Transverse colon (tissue), 4 donors: ENCODE measurements at regions not wholly inside any gene's neighbourhood (a gene's known extent, or its start where the extent isn't known, plus 50 kb on each side); places are given as distances from the start of the nearest gene placed in this dataset.

Source experiments
- DNase-seq: peaks from one replicate; pipeline ENCODE4 v3.0.0-alpha.2; 2019
- H3K27ac ChIP-seq, 4 donors: fragments of 200-600 bp; sonication (generic); 2 replicates each; pipeline ENCODE4 v1.5.1; 2016 to 2018; ENCODE audit warnings: inconsistent platforms in 4 of 4
- H3K27me3 ChIP-seq: fragments of 200-600 bp; sonication (generic); 2 replicates; pipeline ENCODE4 v1.5.1; 2017; ENCODE audit warnings: inconsistent platforms
- H3K36me3 ChIP-seq, 4 donors: fragments of 200-600 bp; sonication (generic); 2 replicates each; pipeline ENCODE4 v1.5.1; 2017 to 2019; ENCODE audit warnings: inconsistent platforms in 4 of 4
- H3K4me1 ChIP-seq, 4 donors: fragments of 200-600 bp; sonication (generic); 2 replicates each; pipeline ENCODE4 v1.5.1; 2017 to 2020; ENCODE audit warnings: inconsistent platforms in 4 of 4
- H3K4me3 ChIP-seq, 4 donors: fragments of 200-600 bp; sonication (generic); 1 replicate in 1 of 4; 2 replicates in 3 of 4; pipeline versions ENCODE4 v1.5.1 to v1.6.1; 2017 to 2019; ENCODE audit warnings: inconsistent platforms in 4 of 4
- H3K9me3 ChIP-seq, 2 donors: fragments of 200-600 bp; sonication (generic); 2 replicates each; pipeline ENCODE4 v1.5.1; 2017 to 2019; ENCODE audit warnings: inconsistent platforms in 2 of 2
- CTCF ChIP-seq, 5 experiments: fragments of 200-600 bp in 3 of 5; fragments of 450-650 bp in 2 of 5; sonication (generic) in 3 of 5; IDR thresholded peaks; 1 replicate in 2 of 5; 2 replicates in 3 of 5; pipeline ENCODE4 v1.5.1; 2016 to 2017; ENCODE audit warnings: antibody characterized with exemption in 5 of 5, inconsistent platforms in 3 of 5, mild to moderate bottlenecking in 2 of 5, moderate library complexity in 1 of 5
- EP300 ChIP-seq: sonication (generic); formaldehyde crosslinking; IDR thresholded peaks from one replicate; pipeline ENCODE4 v1.6.1; 2017; ENCODE audit warnings: antibody characterized with exemption, low read depth
- POLR2A ChIP-seq: fragments of 450-650 bp; IDR thresholded peaks from one replicate; pipeline ENCODE4 v1.6.1; 2016; ENCODE audit warnings: antibody characterized with exemption, mild to moderate bottlenecking, moderate library complexity
- POLR2AphosphoS5 ChIP-seq, 3 donors: sonication (generic); formaldehyde crosslinking; IDR thresholded peaks; one replicate each; pipeline ENCODE4 v1.6.1; 2016; ENCODE audit warnings: antibody characterized with exemption in 3 of 3
- WGBS, 2 donors: methylation state at CpG; one replicate each; pipeline ENCODE4 v1.1.5; 2018; ENCODE audit warnings: low coverage in 1 of 2; 5-methylcytosine and 5-hydroxymethylcytosine counted together
- in situ Hi-C, 4 donors: fragments of 200-750 bp; cut with MboI; loops; one replicate each; pipeline versions ENCODE4 v1.15.0 to v1.15.1; 2017; ENCODE audit warnings: low sequenced_read_pairs in 3 of 4, low pct_ligation_motif_present in 1 of 4, low pct_unique_long_range_greater_than_20kb in 1 of 4
- intact Hi-C: fragments of 100-400 bp; cut with DNase I; formaldehyde crosslinking; loops from one replicate; pipeline ENCODE4 v1.15.1; 2023; ENCODE audit warnings: low total_unique reads

GRCh38 chr3:177249203-177249602 lies 51.9 kb upstream of the TBL1XR1 start:
- H3K27me3 ChIP-seq: no peaks in the 10 kb centered on the region
- in situ Hi-C loops: no loop called here
- intact Hi-C loops: no loop called here
- no peaks in the 10 kb centered on the region for H3K9me3 ChIP-seq
- H3K4me3 ChIP-seq: no peak overlapping the region
- H3K4me1 ChIP-seq: peaks cover 0 to 15% (median 1%) of the 10 kb centered on the region in 4 donors
- TF ChIP-seq POLR2A (no peak), EP300 (no peak), CTCF (IDR thresholded peaks at IDR 0.05) (no peak), POLR2AphosphoS5 (IDR thresholded peaks at IDR 0.05) (no peak)
- peak overlapping the region; percentile 51 to 68 (median 56) for H3K27ac ChIP-seq
- 37 to 51% methylated on average over 2 to 9 of the region's 9 CpGs for WGBS, 2 donors
- peak; percentile 60 for DNase-seq
- H3K36me3 ChIP-seq: no peaks in the 10 kb centered on the region

- H3K27ac ChIP-seq: peak overlapping the region in 2 of 4 donors; percentile 54 to 68
- in situ Hi-C loops (no loop called here), intact Hi-C loops (no loop called here)
- H3K36me3 ChIP-seq: no peaks in the 10 kb centered on the region
- 46 to 68% methylated on average over 1 of the region's 1 CpG for WGBS, 2 donors
- no peak for DNase-seq
- no peaks in the 10 kb centered on the region for H3K27me3 ChIP-seq
- no peaks in the 10 kb centered on the region for H3K9me3 ChIP-seq
- peaks cover 0 to 15% (median 1%) of the 10 kb centered on the region in 4 donors for H3K4me1 ChIP-seq
- TF ChIP-seq CTCF (IDR thresholded peaks at IDR 0.05): no peak
- no peak for TF ChIP-seq POLR2A
- TF ChIP-seq EP300: no peak
- TF ChIP-seq POLR2AphosphoS5 (IDR thresholded peaks at IDR 0.05): no peak
- no peak overlapping the region for H3K4me3 ChIP-seq
Measured at GRCh38 chr3:177250151-177250550, 52.9 kb upstream of the TBL1XR1 start.

GRCh38 chr3:177251755-177252154 lies 54.5 kb upstream of the TBL1XR1 start:
- intact Hi-C loops (loop anchor here (1.0 kb wide), 1 partner anchor 20 kb away; no protein-coding TSS in a partner anchor), in situ Hi-C loops (no loop called here)
- Histone ChIP-seq H3K4me3 (no peak overlapping the region), H3K27me3 (no peaks in the 10 kb centered on the region), H3K4me1 (peaks cover 0 to 15% (median 1%) of the 10 kb centered on the region in 4 donors), H3K9me3 (no peaks in the 10 kb centered on the region), H3K27ac (no peak overlapping the region), H3K36me3 (no peaks in the 10 kb centered on the region)
- TF ChIP-seq EP300 (no peak), POLR2AphosphoS5 (IDR thresholded peaks at IDR 0.05) (no peak), POLR2A (no peak), CTCF (IDR thresholded peaks at IDR 0.05) (no peak)
- no peak for DNase-seq
- 74 to 83% methylated on average over 3 to 4 of the region's 4 CpGs for WGBS, 2 donors

GRCh38 chr3:177257006-177257405 lies 59.7 kb upstream of the TBL1XR1 start:
- TF ChIP-seq CTCF (IDR thresholded peaks at IDR 0.05): no peak
- TF ChIP-seq POLR2A: no peak
- no peak for TF ChIP-seq EP300
- WGBS, 2 donors: 73 to 93% methylated on average over 1 of the region's 1 CpG
- Histone ChIP-seq H3K27ac (no peak overlapping the region), H3K27me3 (no peaks in the 10 kb centered on the region), H3K4me3 (no peak overlapping the region), H3K4me1 (no peaks in the 10 kb centered on the region), H3K9me3 (no peaks in the 10 kb centered on the region), H3K36me3 (no peaks in the 10 kb centered on the region)
- in situ Hi-C loops: no loop called here
- intact Hi-C loops: no loop called here
- DNase-seq: no peak
